ENCODE measurements at regions not wholly inside any gene's neighbourhood (a gene's known extent, or its start where the extent isn't known, plus 50 kb on each side); places are given as distances from the start of the nearest gene placed in this dataset.

DNA sequence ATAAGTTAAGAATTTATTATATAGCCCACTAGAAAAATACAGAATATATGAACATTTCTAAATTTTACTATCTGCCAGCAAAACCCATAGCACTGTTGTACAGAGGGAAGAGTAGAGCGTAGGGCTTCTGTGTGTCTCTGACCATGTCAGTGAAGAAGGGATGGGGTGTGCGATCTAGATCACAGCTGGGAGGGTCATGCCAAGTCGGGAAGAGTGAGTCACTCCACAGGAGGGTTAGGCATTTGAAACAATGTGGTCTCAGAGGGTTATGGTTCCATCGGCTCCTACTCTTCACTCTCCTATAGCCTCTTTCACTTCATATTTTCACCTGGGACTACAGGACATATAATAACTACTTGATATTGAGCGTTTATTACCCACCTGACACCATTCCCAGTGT is 185.1 kb upstream of the DDHD1 start:
- WGBS, 2 donors = 72 to 75% methylated on average over 5 of the region's 5 CpGs

DNA sequence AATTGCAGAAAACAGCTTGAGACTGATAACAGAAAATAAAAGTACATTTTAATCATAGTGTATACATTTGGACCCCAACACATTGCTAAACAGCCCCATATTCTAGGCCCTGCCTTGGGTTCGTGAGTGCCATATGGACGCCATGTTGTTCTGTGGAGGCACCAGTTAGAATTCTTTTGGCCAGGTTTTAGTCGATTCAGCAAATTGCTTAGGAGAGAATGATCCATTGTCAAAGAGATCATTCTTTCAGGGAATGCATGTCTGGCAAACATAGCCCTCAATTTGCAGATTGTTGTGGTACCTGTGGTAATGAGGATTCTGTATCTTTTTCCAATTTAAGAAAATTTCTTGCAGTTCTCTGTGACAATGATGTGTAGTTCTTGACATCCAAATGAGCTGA is 183.6 kb upstream of the DDHD1 start:
- no peaks in the 10 kb centered on the region for H3K36me3 ChIP-seq
- whole genome bisulfite sequencing, 2 donors = 90 to 100% methylated on average over 3 of the region's 3 CpGs
- H3K27ac ChIP-seq = no peak overlapping the region
- H3K4me3 ChIP-seq = no peak overlapping the region
- H3K27me3 ChIP-seq = no peaks in the 10 kb centered on the region
- H3K4me1 ChIP-seq = no peaks in the 10 kb centered on the region
- TF ChIP-seq, protein P1, sequence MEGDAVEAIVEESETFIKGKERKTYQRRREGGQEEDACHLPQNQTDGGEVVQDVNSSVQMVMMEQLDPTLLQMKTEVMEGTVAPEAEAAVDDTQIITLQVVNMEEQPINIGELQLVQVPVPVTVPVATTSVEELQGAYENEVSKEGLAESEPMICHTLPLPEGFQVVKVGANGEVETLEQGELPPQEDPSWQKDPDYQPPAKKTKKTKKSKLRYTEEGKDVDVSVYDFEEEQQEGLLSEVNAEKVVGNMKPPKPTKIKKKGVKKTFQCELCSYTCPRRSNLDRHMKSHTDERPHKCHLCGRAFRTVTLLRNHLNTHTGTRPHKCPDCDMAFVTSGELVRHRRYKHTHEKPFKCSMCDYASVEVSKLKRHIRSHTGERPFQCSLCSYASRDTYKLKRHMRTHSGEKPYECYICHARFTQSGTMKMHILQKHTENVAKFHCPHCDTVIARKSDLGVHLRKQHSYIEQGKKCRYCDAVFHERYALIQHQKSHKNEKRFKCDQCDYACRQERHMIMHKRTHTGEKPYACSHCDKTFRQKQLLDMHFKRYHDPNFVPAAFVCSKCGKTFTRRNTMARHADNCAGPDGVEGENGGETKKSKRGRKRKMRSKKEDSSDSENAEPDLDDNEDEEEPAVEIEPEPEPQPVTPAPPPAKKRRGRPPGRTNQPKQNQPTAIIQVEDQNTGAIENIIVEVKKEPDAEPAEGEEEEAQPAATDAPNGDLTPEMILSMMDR (IDR thresholded peaks at IDR 0.05) = no peak
- TF ChIP-seq EP300 (IDR thresholded peaks at IDR 0.05) = no peak
- no peak for TF ChIP-seq POLR2A (IDR thresholded peaks at IDR 0.05)
- no peaks in the 10 kb centered on the region for H3K9me3 ChIP-seq
- no peak for DNase-seq (ENCODE audit: low spot score in 2 of 2)

More for the DNA sequence above, 185.1 kb upstream of the DDHD1 start:
- DNase-seq (ENCODE audit: low spot score in 2 of 2) = no peak
- no peaks in the 10 kb centered on the region for H3K9me3 ChIP-seq
- no peak overlapping the region for H3K4me3 ChIP-seq
- no peaks in the 10 kb centered on the region for H3K27me3 ChIP-seq
- H3K27ac ChIP-seq = no peak overlapping the region
- no peaks in the 10 kb centered on the region for H3K4me1 ChIP-seq
- TF ChIP-seq POLR2A (IDR thresholded peaks at IDR 0.05) (no peak), EP300 (IDR thresholded peaks at IDR 0.05) (no peak)
- TF ChIP-seq, protein P1 (IDR thresholded peaks at IDR 0.05) = no peak
- no peaks in the 10 kb centered on the region for H3K36me3 ChIP-seq

DNA sequence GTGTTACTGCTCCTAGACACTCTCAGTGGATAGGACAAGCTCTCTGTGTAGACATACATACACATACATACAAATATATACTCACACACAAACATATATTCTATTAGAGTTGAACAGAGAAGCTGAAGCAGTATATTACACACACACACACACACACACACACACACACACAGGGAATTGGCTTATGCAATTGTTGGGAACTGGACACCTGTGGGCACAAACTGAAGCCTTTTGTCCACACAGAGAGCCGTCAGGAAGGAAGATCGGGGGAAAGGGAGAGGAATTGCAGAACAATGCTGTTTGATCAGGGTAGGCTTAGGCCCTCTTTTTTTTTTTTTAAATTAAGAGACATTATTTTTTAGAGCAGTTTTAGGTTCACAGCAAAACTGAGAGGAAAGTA is 180.7 kb upstream of the DDHD1 start:
- H3K4me3 ChIP-seq = no peak overlapping the region
- no peaks in the 10 kb centered on the region for H3K36me3 ChIP-seq
- no peaks in the 10 kb centered on the region for H3K4me1 ChIP-seq
- 70 to 82% methylated on average over 2 of the region's 2 CpGs for WGBS, 2 donors
- no peak for DNase-seq (ENCODE audit: low spot score in 2 of 2)
- TF ChIP-seq, protein P1 (IDR thresholded peaks at IDR 0.05) = no peak
- no peak for TF ChIP-seq POLR2A (IDR thresholded peaks at IDR 0.05)
- no peak for TF ChIP-seq EP300 (IDR thresholded peaks at IDR 0.05)
- no peak overlapping the region for H3K27ac ChIP-seq
- H3K27me3 ChIP-seq = no peaks in the 10 kb centered on the region
- no peaks in the 10 kb centered on the region for H3K9me3 ChIP-seq

DNA sequence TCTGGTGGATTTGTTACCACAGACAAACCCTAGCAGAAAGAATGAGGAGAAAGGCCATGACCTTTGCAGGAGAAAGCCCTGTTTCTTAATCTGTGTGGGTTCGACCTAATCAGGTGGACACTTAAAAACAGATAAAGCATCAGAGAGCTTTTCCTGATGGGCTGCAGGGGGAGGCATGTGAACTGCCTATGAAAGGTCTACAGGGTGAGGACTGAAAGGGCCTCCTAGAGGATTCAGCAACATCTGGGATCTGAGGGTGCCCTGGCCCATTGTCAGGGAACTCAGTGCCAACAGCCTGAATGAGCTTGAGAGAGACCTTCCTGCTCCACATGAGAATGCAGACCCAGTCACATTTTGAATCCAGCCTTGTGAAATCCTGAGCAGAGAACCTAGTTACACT is 178.8 kb upstream of the DDHD1 start:
- Histone ChIP-seq H3K4me1 (no peaks in the 10 kb centered on the region), H3K36me3 (no peaks in the 10 kb centered on the region), H3K4me3 (no peak overlapping the region), H3K27me3 (no peaks in the 10 kb centered on the region), H3K9me3 (no peaks in the 10 kb centered on the region), H3K27ac (no peak overlapping the region)
- 64 to 75% methylated on average over 1 of the region's 1 CpG for WGBS, 2 donors
- TF ChIP-seq POLR2A (IDR thresholded peaks at IDR 0.05) = no peak
- no peak for TF ChIP-seq EP300 (IDR thresholded peaks at IDR 0.05)
- TF ChIP-seq, protein P1 (IDR thresholded peaks at IDR 0.05) = no peak
- no peak for DNase-seq (ENCODE audit: low spot score in 2 of 2)

DNA sequence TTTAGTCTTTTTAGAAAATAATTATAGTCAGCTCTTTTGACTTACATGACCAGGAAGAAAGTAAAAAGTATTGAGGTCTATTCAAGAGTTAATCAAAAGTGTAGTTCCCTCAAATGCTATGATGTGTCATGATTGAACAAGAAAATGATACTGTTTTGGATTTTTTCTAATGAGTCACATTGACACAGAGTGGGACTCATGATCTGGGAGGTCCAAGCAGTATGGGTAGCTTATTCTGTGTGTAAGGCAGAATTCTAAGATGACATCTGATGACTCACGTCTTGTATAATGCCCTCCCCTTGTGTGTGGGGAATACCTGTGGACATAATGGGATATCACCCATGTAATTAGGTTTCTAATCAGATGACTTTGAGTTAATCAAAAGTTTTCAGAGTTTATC is 178.1 kb upstream of the DDHD1 start:
- no peak overlapping the region for H3K27ac ChIP-seq
- H3K4me3 ChIP-seq = no peak overlapping the region
- TF ChIP-seq, protein P1 (IDR thresholded peaks at IDR 0.05) = no peak
- TF ChIP-seq POLR2A (IDR thresholded peaks at IDR 0.05) (no peak), EP300 (IDR thresholded peaks at IDR 0.05) (no peak)
- 81 to 95% methylated on average over 1 of the region's 1 CpG for WGBS, 2 donors
- no peaks in the 10 kb centered on the region for H3K9me3 ChIP-seq
- DNase-seq (ENCODE audit: low spot score in 2 of 2) = no peak
- no peaks in the 10 kb centered on the region for H3K4me1 ChIP-seq
- no peaks in the 10 kb centered on the region for H3K36me3 ChIP-seq
- H3K27me3 ChIP-seq = no peaks in the 10 kb centered on the region
